ENCODE measurements at regions not wholly inside any gene's neighbourhood (a gene's known extent, or its start where the extent isn't known, plus 50 kb on each side); places are given as distances from the start of the nearest gene placed in this dataset.

DNA sequence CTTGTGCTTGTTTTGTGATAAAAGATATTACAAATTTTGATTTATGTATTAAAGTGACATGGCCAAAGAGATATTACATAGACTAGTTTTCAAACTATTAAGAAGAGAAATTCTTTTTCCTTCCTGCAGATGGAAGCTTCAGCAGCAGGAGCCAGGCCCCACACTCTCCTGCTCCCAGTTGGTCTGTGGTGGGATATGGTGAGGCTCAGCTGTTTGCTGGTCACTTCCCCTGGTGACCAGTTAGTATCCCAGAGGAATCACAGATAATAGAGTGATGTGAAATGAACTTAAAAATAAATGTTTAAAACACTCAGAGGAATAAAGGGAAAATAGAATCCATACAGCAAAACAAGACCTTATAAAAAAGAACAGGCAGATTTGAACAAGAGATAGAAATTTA, 154.7 kb downstream of the KTN1 start:
- no peak for DNase-seq (ENCODE audit: low read depth)

- DNase-seq (ENCODE audit: low read depth) = no peak
Measured at GRCh38 chr14:55739967-55740648, 160.1 kb downstream of the KTN1 start.

GRCh38 chr14:55740649-55740989, 160.6 kb downstream of the KTN1 start:
- no peak for DNase-seq (ENCODE audit: low read depth)

DNA sequence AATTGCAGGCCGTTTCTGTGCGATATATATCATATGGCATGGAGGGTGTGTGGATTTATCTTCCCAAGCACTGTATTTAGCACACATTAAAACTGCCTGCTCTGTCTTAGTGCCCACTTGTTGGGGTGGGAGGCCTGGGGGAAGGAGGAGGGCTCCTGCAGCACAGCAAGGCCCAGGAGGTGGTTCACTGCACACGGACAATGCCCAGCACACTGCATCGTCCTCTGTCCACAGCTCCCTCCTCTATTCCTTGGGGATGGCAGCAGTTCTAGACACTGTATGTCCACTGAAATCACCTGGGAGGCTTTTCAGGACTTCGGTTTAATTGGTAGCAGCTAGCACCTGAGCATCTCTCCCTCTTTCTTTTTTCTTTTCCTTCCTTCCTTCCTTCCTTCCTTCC, 161.2 kb downstream of the KTN1 start:
- no peak for DNase-seq (ENCODE audit: low read depth)

- DNase-seq (ENCODE audit: low read depth) = no peak
Measured at GRCh38 chr14:55743551-55743950, 163.5 kb downstream of the KTN1 start.

DNA sequence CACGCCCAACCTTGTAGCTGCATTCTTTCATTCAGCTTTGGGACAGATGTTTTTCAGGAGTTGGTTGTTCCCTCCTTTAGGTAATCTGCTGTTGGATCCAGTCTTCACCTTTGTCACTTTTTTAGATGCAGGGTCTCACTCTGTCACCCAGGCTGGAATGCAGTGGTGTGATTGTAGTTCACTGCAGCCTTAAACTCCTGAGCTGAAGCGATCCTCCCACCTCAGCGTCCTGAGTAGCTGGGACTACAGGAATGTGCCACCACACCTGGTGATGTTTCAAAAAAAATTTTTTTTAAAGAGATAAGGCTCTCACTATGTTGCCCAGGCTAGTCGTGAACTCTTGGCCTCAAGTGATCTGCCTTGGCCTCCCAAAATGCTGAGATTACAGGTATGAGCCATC, 164.3 kb downstream of the KTN1 start:
- no peak for DNase-seq (ENCODE audit: low read depth)

DNA sequence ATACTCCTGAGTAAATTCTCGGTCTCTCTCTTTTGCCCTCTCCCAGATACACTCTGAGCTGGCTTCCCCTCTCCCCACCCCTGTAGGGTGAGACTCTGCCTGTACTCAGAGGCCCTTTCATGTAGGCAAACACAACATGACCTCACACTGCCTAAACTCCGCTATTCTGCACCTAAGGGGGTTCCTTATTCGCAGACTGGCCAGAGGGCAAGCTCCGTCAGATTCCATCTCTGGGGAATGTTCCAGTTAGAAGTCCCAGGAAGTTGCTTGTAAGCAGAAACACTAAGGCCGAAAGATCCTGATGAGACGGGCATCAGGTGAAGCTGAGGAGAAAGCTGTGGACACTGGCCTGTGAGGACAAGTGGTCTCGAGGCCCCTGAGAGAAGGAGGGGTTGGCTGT, 165.9 kb downstream of the KTN1 start:
- DNase-seq (ENCODE audit: low read depth) = no peak

- no peak for DNase-seq (ENCODE audit: low read depth)
Measured at GRCh38 chr14:55746558-55746957, 166.6 kb downstream of the KTN1 start.

DNA sequence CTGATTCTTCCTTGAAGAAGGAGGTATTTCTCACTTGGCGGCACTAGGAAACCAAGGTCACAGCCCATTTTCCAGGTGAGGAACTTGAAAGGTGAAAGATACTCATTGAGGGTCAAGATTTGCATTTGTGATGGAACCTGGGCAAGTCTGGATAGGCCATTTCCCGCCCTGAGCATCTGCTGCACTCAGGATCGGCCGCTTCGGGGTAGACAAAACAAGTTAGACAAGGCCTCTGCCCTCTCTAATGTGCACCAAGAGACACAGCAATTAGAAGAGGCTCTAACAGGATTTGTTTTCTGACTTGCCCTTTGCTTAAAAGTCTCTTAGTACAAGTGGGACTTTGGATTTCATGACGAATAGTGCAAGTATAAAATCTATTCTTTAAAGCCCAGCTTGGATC, 167.2 kb downstream of the KTN1 start:
- no peak for DNase-seq (ENCODE audit: low read depth)

DNA sequence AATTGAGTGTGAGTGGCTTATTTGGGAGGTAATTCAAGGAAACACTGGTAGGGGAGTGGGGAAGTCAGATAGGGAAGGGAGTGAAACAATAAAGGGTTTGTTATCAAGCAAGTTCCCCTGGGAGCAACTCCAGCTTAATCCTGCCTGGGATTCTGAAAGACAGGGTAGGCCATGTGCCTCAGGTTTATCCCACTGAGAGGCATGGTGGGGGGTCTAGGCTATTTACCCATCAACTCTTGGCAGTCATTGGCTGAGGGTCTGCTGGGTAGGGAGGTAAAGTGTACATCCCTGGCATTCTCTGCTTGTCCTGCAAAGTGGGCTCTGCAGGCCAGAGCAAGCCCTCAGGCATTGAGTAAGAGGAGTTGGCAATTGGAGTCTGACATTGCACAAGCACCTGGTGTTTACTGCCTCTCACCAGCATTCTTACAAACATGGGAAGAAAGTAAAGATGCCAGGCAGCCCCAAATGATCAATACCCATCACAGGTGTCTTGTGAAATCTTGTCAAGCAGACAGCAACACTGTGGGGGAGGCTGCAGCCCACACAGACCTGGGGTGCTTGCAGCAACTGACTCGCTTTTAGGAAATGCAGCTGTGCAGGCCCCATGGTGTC, 169.3 kb downstream of the KTN1 start:
- DNase-seq (ENCODE audit: low read depth) = no peak

GRCh38 chr14:55749946-55750345, 169.9 kb downstream of the KTN1 start:
- DNase-seq (ENCODE audit: low read depth) = no peak

DNA sequence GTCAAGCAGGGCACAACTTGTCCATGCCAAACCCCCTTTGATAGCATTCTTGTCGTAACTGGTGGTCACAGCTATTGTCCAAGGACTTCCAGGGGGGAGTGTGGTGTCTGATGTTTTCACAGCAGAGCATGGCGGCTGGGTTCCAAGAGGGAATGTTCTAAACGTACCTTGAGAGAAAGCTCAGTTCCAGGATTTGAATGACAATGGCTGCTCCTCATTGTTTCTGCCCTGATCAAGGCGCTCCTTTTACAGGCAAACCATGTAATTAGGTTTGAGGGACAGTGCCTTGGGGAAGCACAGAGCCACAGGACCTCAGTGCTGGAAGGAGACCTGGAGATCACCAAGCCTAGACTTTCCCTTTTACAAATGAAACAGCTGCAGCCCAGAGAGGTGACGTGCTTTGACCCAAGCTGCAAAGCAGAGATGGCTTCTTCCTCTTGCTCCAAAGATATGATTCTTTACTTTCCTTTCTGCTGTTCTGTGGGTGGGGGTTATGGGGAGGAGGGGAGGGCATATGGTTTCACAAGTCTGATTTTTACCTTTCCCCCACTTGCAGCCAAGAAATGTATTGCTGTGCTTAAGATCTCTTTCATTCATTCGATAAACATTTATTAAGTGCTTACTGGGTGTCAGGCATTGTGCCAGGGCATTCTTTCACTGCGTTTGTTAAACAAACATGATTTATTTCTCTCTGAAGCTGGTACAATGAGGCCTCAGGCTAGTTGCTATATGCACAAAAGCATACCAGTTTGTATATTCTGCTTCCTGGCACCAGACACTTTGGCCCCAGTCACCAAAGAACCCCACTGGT, 172.8 kb downstream of the KTN1 start:
- DNase-seq (ENCODE audit: low read depth) = no peak

- DNase-seq (ENCODE audit: low read depth) = no peak
Measured at GRCh38 chr14:55754471-55754870, 174.5 kb downstream of the KTN1 start.

DNA sequence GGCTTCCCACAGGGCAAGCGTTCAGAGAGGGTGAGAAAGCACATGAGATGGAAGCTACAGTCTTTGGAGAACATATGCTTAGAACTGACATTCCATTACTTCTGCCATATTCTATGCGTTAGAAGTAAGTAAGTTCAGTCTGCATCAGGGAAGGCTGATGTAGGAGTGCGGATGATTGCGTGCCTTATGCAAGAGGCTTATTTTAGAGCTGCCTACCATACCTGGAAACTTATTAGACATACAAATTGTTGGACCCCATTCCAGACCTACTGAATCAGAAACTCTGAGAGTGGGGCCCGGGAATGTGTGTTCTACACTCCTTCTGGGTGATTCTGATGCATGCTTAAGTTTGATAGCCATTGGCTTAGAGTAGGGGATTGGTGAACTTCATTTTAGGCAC, 174.9 kb downstream of the KTN1 start:
- DNase-seq (ENCODE audit: low read depth) = no peak

- DNase-seq (ENCODE audit: low read depth) = no peak
Measured at GRCh38 chr14:55756078-55756477, 176.1 kb downstream of the KTN1 start.

DNA sequence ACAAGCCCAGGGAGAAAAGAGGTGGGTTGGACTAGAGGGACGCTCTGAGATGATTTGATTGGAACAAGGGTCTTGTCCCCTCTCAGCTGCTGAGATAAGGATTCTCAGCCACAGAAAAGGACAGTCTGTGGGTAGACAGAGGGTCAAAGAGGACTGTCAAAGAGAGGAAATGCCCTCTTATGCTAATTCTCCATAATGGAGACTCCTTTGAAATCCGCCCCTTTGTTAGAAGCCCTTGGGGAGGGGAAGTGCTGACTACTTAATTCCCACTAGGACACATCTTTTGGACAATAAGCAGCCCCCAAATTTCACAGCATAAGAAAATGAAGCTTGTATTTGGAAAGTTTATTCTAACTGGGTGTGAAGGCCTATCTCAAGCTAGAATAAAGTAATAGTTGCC, 176.6 kb downstream of the KTN1 start:
- DNase-seq (ENCODE audit: low read depth) = no peak

DNA sequence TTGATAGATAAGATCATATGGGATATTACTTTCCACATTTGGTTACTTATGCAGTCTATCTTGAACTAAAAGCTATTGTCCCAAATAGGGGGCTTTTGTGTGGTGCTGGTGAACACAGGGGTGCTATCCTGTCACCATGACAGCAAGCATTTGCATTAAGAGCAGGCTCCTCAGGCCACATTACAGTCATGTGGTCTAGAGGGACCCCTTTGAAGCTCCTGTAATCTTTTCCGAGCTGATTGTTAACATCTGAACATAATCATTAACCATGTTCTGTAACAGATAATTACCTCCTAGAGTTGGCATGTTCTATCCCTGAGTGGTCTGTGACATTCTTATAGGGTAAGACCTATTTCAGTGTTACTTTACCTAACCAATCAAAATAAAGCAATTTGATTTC, 178.8 kb downstream of the KTN1 start:
- no peak for DNase-seq (ENCODE audit: low read depth)

DNA sequence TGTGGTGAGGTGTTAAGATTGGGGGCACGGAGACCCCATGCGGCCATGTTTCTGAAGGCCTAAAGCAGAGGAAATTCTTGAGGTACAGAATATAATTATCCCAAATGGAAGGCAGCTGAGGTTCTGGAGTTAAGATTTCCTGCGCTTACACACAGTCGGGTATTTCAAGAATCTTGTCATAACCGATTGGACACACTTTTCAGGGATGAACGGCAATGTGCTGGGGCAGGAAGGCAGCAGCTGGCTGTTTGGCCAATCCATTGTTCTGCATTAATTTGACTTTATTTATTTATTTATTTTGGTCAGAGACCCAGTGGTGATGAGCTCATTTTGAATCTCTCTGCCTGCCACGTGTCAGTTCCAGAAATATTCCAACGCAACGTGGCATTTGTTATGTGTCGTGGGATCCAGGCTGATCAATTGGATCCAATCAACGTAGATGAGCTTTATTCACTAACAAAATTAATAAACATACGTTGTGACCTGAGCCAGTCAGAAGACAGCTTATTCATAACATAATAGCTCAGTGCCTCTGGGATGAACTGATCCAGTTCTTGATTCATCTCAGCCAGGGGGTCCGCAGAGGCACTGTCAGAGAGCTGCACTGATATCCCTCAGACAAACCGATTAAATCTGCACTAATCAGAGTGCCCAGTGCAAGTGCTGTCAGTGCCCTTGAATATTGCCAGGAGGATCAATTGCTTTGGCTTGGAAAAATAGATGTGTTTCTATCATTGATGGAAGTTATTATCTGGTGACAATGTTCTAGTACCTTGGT, 181.0 kb downstream of the KTN1 start:
- DNase-seq (ENCODE audit: low read depth) = no peak

- no peak for DNase-seq (ENCODE audit: low read depth)
Measured at GRCh38 chr14:55761651-55762050, 181.6 kb downstream of the KTN1 start.

- DNase-seq (ENCODE audit: low read depth) = no peak
Measured at GRCh38 chr14:55762595-55763232, 182.7 kb downstream of the KTN1 start.

- DNase-seq (ENCODE audit: low read depth) = no peak
Measured at GRCh38 chr14:55764784-55765183, 184.8 kb downstream of the KTN1 start.

DNA sequence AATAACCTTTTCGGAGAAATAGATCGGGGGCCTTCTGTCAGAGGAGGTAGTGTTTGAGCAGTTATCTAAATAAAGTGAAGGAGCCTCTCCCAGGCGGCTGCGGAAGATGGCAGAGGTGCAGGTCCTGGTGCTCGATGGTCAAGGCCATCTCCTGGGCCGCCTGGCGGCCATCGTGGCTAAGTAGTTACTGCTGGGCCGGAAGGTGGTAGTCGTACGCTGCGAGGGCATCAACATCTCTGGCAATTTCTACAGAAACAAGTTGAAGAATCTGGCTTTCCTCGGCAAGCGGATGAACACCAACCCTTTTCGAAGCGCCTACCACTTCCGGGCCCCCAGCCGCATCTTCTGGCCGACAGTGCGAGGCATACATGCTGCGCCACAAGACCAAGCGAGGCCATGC, 186.1 kb downstream of the KTN1 start:
- DNase-seq (ENCODE audit: low read depth) = no peak

Data from activated T-helper 9 cell treated with anti-CD3 and anti-CD28 coated beads, Interleukin-2, amount 50 U/mL, for 16 hours (primary cell).